GM21360 (cell line): ENCODE measurements at regions not wholly inside any gene's neighbourhood (a gene's known extent, or its start where the extent isn't known, plus 50 kb on each side); places are given as distances from the start of the nearest gene placed in this dataset.
"Not testable (repeated sequence)": the region's sequence is repeated elsewhere in the genome, so short reads cannot be mapped to it uniquely, and the experiment has no call there.

Experiments
- ATAC-seq: cut with Tn5 transposase; IDR thresholded peaks from one replicate; pipeline ENCODE4 v1.9.1; 2021; ENCODE audit warnings: mild to moderate bottlenecking, moderate library complexity; ENCODE audit not compliant: unreplicated experiment

DNA sequence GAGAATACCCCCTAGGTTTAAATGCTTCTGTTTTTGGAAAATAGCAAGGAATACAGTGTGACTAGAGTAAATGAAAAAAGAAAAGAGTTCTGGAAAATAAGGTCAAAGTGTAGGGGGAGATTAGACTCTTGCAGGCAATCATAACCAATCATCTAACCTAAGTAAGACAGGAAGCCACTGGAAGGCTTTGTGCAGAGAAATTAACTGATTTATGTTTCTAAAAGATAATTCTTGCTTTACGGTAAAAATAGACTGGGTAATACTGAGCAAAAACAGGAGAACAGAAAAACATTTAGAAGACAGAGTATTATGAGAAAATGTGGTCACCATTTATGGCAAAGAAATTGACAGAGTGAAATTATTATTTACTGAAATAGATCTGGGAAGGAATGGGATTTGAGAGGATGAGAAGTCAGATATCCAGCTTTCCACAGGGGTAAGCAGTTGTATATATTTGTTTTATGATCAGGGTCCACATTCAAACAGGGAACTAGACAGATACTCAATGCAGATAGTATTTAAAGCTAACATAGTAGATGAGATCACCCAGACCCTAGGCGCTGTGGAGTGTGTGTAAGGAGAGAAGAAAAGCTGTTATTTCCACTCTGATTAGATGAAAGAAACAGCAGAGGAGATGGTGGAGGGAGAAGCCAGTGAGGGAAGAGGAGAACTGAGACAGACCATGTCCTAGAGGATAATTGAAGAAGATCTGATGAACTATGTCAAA lies 1225.3 kb downstream of the CDH11 start:
- no peak for ATAC-seq

- ATAC-seq, result no peak
Measured at GRCh38 chr16:63890723-63891122, 1231.1 kb downstream of the CDH11 start.

GRCh38 chr16:63890081-63890480 lies 1231.8 kb downstream of the CDH11 start:
- ATAC-seq, result no peak

DNA sequence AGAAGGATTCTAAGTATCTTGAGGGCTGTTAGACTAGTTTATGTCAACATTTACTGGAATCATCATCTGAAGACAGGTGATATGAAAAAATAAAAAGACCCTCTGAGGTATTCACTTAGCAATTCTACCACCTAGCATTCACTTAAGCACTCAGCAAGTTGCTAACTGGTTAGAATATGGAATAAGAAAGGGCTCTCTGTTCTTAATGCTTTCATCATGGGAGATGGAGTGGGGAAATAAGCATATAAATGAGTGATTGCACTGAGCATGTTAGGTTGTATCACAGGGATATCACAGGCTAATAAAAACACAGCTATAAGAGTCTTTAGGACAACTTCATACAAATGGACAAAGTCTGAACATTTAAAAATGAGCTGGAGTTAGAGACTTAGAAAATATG lies 1238.8 kb downstream of the CDH11 start:
- ATAC-seq, result no peak

GRCh38 chr16:63882576-63882975 lies 1239.3 kb downstream of the CDH11 start:
- no peak for ATAC-seq

DNA sequence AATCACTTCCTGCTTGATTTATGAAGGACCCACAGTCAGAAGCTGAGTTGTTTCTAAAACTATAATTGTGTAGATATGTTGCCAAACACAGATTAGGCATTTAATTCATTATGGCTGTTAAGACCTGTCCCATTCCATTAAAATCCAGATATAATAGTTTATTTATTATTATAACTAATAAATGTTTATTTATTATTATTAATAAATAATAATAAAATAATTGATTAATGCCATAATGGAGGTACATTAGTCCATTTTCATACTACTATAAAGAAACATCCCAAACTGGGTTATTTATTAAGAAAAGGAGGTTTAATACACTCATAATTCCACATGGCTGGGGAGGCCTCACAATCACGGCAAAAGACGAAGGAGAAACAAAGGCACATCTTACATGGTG lies 1240.9 kb downstream of the CDH11 start:
- no peak for ATAC-seq

DNA sequence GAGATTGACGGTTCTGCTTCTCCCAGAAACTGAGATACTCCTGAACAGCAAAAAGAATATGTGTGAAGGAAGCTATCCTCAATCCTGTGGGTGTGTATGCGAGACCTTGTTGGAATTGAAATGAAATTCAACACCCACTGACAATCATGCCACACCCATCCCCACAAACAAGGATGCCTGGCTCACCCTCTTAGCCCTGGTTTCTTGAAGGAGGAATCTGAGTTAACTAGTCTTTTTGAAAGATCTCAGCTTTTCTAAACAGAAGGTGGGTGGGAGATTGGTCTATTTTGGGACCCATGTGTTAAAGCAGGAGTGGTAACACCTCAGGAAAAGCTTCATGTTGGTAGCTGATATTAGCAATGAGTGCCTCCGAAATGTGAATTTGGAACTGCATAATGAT lies 1244.5 kb downstream of the CDH11 start:
- no peak for ATAC-seq

DNA sequence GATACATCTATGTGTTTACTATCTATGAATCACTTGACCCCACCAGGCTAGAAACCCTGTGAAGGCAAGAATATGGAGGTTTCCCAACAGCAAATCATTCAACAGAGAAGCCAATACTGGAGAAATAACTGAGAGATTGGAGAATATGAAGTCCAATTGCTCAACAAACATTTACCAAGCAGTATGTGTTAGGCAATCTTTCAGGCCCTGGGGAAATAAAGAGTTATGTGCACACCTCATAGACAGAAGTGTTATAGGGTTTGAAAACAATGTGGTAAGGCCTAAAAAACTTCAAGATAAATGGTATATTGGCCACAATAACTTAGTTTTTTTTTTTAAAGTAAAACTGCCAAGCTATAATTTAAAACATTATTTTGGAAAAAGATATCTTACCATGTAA lies 1245.8 kb downstream of the CDH11 start:
- ATAC-seq, result no peak

DNA sequence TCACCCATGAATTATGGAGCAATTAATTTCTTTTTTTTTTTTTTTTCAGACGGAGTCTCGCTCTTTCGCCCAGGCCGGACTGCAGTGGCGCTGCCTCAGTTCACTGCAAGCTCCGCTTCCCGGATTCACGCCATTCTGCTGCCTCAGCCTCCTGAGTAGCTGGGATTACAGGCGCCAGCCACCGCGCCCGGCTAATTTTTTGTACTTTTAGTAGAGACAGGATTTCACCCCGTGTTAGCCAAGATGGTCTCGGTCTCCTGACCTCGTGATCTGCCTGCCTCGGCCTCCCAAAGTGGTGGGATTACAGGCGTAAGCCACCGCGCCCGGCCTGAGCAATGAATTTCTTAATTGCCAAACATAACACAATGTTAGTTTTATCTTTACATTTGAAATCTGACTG lies 1261.2 kb downstream of the CDH11 start:
- not testable (repeated sequence) for ATAC-seq

DNA sequence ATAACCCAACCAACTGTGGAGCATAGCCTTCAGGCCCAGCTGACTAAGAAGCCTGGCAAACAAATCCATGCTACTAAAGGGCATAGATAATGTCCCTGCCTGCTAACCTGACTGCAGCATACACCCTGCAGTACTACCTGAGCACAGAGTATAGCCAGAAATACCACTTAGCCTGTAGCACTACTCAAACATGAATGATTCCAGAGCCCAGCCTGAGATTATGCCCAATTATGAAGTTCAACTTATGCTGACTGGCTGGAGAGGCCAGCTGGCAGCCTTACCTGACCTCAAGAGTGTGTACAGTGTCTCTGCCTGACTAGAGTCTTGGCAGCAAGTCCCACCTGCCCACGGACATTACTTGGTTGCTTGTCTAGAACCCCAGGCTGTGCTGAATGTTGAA lies 1265.3 kb downstream of the CDH11 start:
- no peak for ATAC-seq

- no peak for ATAC-seq
Measured at GRCh38 chr16:63850979-63851378, 1270.9 kb downstream of the CDH11 start.

- ATAC-seq, result no peak
Measured at GRCh38 chr16:63841271-63841670, 1280.6 kb downstream of the CDH11 start.

DNA sequence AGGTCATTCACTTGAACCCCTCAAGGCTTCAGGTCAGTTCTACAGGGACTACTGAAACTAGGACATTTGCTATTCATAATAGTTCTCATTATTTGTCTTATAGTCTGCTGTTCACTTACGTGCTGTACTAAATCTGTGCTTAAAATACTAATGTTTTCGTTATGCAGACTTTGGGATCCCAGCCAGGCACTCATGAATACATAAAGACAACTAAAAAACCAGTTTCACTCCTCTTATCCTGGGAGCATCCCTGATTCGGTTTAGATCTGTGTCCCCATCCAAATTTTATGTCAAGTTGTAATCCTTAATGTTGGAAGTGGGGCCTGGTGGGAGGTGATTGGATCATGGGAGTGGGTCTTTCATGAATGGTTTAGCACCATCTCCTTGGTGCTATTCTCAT lies 1291.8 kb downstream of the CDH11 start:
- no peak for ATAC-seq

- ATAC-seq, result no peak
Measured at GRCh38 chr16:63822818-63823217, 1299.0 kb downstream of the CDH11 start.

GRCh38 chr16:63816276-63816675 lies 1305.6 kb downstream of the CDH11 start:
- no peak for ATAC-seq

- ATAC-seq, result no peak
Measured at GRCh38 chr16:63813862-63814261, 1308.0 kb downstream of the CDH11 start.

- no peak for ATAC-seq
Measured at GRCh38 chr16:63808730-63809129, 1313.1 kb downstream of the CDH11 start.

DNA sequence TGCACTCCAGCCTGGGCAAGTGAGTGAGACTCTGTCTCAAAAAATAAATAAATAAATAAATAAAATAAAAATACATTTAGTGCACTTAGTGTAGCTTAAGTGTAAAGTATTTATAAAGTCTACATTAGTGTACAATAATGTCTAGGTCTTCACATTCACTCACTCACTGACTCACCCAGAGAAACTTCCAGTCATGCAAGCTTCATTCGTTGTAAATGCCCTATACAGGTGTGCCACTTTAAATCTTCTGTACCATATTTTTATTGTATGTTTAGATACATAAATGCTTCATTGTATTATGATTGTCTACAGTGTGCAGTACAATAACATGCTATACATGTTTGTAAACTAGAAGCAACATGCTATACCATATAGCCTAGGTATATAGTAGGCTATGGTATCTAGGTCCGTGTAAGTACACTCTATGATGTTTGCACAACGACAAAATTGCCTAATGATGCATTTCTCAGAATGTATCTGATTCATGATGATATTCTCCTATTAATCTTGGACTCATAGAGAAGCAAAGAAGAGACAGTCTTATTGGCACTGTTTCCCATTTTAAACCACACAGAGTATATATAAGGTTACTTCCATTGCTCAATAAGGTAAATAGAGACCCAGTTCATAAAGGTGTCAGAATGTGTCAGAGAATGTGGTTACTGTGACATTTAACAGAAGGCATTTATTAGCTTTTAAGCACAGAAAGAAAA lies 1314.9 kb downstream of the CDH11 start:
- ATAC-seq, result no peak

- ATAC-seq, result no peak
Measured at GRCh38 chr16:63804126-63804525, 1317.7 kb downstream of the CDH11 start.

DNA sequence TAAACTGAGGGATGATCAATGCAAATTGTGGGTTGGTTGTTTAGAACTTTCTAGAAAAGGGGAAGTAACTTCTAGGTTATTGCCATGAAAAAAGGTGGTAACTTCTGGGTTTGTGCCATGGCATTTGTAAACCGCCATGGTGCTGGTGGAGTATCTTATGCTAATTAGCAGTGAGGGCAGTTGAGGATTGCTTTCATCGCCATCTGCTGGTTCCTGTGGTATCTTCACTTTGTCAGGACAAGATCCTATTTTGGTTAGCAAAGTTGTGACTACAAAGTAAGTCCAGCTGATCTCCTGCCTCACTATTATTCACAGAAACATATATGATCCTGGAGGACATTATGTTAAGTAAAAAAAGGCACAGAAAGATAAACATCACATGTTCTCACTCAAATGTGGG lies 1332.3 kb downstream of the CDH11 start:
- ATAC-seq, result no peak

- no peak for ATAC-seq
Measured at GRCh38 chr16:63787014-63787413, 1334.8 kb downstream of the CDH11 start.

DNA sequence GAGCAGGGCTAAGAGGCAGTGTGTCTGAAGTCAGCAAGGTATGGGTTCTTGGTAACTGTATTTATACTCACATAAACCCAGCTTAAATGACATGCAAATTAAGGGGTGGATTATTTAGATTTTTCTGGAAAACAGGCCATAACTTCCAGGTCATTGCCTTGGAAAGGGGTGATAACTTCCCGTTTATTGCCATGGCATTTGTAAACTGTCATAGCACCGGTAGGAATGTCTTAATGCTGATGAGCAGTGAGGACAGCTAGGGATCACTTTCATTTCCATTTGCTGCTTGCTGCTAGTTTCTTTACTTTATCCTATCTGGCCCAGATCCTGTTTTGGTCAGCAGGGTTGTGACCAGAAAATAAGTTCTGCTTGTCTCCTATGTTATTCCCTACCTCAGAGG lies 1336.7 kb downstream of the CDH11 start:
- ATAC-seq, result no peak

DNA sequence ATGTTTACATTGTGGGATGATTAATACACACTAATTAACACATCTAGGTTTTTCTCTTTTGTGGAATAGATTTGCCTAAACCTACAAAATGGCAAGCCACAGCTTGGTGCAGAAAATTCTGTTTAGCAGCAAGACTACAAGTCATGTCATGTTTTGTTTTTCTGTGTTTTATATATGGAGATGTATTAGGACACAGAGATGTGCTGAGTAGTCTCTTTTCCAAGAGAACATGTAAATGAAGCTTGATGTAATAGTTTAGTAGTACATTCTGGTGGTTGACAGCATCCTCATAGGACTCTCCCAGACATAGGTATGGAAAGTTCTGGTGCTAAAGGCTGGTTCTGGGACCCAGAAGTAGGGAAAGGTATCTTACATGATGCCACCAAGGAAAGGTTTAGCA lies 1345.4 kb downstream of the CDH11 start:
- no peak for ATAC-seq
